CD4-positive, alpha-beta memory T cell (primary cell): ENCODE measurements at regions not wholly inside any gene's neighbourhood (a gene's known extent, or its start where the extent isn't known, plus 50 kb on each side); places are given as distances from the start of the nearest gene placed in this dataset.

Experiments
- CTCF ChIA-PET: fragments of 350-600 bp; sonication (Branson Sonifier 250); formaldehyde crosslinking; loops from one replicate; lab custom pipeline; 2021; ENCODE audit warnings: inconsistent platforms; ENCODE audit not compliant: partially characterized antibody; lab: Charles Lee
- POLR2A ChIA-PET: fragments of 350-600 bp; sonication (Branson Sonifier 250); formaldehyde crosslinking; loops from one replicate; lab custom pipeline; 2021; ENCODE audit not compliant: partially characterized antibody; lab: Charles Lee
- DNase-seq, 5 donors: peaks; one replicate each; pipeline versions ENCODE4 v3.0.0 to v3.0.0-alpha.2; 2020 to 2022; ENCODE audit warnings: mixed read lengths in 1 of 5
- H3K27ac ChIP-seq: one replicate; pipeline ENCODE4 v1.7.0; 2013; ENCODE audit warnings: low read depth, low read length
- H3K27me3 ChIP-seq: 2 replicates; pipeline ENCODE4 v1.7.0; 2013; ENCODE audit warnings: mild to moderate bottlenecking, low read length, moderate library complexity; ENCODE audit not compliant: insufficient read depth
- H3K36me3 ChIP-seq: 2 replicates; pipeline ENCODE4 v1.7.0; 2013; ENCODE audit warnings: mild to moderate bottlenecking, low read length, moderate library complexity; ENCODE audit not compliant: insufficient read depth
- H3K4me1 ChIP-seq: 2 replicates; pipeline ENCODE4 v1.7.0; 2013; ENCODE audit warnings: mild to moderate bottlenecking, low read length, moderate library complexity; ENCODE audit not compliant: insufficient read depth
- H3K4me3 ChIP-seq, 2 donors: one replicate each; pipeline ENCODE4 v1.7.0; 2013; ENCODE audit warnings: low read length in 2 of 2, mild to moderate bottlenecking in 1 of 2
- H3K9me3 ChIP-seq, 2 donors: one replicate each; pipeline ENCODE4 v1.7.0; 2013; ENCODE audit warnings: low read length in 2 of 2, control low read depth in 1 of 2; ENCODE audit not compliant: control insufficient read depth in 1 of 2
- H3K27ac Mint-ChIP-seq, 7 donors: one replicate each; pipeline ENCODE4 v1.8.0; 2020 to 2021; ENCODE audit warnings: mixed read lengths in 7 of 7, mild to moderate bottlenecking in 6 of 7, inconsistent platforms in 3 of 7, moderate library complexity in 3 of 7
- H3K27me3 Mint-ChIP-seq, 2 donors: one replicate each; pipeline ENCODE4 v1.8.0; 2020 to 2021; ENCODE audit warnings: mixed read lengths in 2 of 2
- H3K36me3 Mint-ChIP-seq, 2 donors: one replicate each; pipeline ENCODE4 v1.8.0; 2020 to 2021; ENCODE audit warnings: mixed read lengths in 2 of 2, inconsistent platforms in 1 of 2, mild to moderate bottlenecking in 1 of 2
- H3K4me1 Mint-ChIP-seq, 4 donors: one replicate each; pipeline ENCODE4 v1.8.0; 2020 to 2021; ENCODE audit warnings: mixed read lengths in 4 of 4, mild to moderate bottlenecking in 1 of 4
- H3K4me3 Mint-ChIP-seq, 8 donors: one replicate each; pipeline ENCODE4 v1.8.0; 2020 to 2021; ENCODE audit warnings: mixed read lengths in 8 of 8, mild to moderate bottlenecking in 7 of 8, moderate library complexity in 6 of 8, inconsistent platforms in 3 of 8
- H3K9me3 Mint-ChIP-seq, 8 donors: one replicate each; pipeline ENCODE4 v1.8.0; 2020 to 2021; ENCODE audit warnings: mixed read lengths in 8 of 8, mild to moderate bottlenecking in 5 of 8, inconsistent platforms in 3 of 8, moderate library complexity in 1 of 8
- intact Hi-C: fragments of 100-400 bp; cut with micrococcal nuclease; formaldehyde crosslinking; loops from one replicate; pipeline ENCODE4 v1.15.1; 2023

DNA sequence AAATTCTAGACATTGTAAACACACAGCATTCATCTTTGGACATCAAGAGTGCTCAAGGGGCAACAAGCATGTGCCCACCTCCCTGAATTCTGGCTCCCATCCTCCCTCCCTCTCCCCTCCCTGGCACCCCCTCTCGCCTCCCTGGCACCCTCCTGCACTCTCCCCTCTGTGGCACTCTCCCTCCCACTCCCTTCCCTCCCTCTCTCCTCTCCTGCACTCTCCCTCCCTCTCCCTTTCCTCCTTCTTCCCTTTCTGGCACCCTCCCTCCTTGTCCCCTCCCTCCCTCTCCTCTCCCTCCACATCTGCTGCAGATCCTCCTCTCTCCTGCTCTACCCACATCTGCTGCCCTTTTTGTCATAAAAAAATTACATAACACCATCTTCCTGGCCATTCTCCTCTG, 113.0 kb upstream of the SLC22A23 start:
- Histone ChIP-seq H3K27ac (no peak overlapping the region), H3K27me3 (no peaks in the 10 kb centered on the region), H3K9me3 (no peaks in the 10 kb centered on the region), H3K4me1 (no peaks in the 10 kb centered on the region), H3K36me3 (no peaks in the 10 kb centered on the region), H3K4me3 (no peak overlapping the region)
- no peaks in the 10 kb centered on the region for H3K4me1 Mint-ChIP-seq
- no peak overlapping the region for H3K4me3 Mint-ChIP-seq
- no peaks in the 10 kb centered on the region for H3K9me3 Mint-ChIP-seq
- POLR2A ChIA-PET: no interaction called here
- H3K36me3 Mint-ChIP-seq: no peaks in the 10 kb centered on the region
- CTCF ChIA-PET: no interaction called here
- intact Hi-C loops: no loop called here
- H3K27ac Mint-ChIP-seq: no peak overlapping the region
- no peak for DNase-seq
- H3K27me3 Mint-ChIP-seq: peaks cover 2 to 14% of the 10 kb centered on the region in 2 donors

DNA sequence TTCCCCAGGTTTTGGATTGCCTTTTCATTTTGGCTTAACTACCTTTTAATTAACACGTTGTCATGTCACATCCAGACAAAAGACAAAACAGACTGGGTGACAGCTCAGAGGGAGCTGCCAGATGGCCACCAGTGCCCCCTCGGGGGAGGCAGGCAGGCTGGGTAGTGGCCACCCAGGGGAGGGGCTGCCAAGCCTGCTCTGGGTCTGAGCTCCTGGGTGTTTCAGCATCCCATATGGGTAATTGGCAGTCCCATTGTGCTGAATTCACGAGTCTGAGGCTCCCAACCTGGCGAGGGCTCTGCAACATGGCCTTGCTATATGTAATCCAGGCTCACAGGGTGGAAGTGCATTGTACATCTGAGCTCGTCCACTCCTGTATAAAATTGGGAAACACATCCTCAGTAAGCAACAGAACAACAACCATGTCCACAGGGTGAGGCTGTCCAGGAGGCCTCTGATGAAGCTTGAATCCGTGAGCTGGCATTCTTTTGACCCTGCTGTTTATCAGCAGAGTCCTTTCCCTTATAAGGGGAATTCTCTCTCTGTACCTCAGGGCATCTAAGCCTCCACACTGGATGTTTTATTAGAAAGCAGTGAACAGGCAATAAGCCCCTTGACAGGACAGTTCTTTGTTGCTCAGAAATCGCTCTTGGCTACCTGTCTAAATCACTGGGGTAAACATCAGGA, 111.7 kb upstream of the SLC22A23 start:
- POLR2A ChIA-PET: no interaction called here
- DNase-seq: no peak
- CTCF ChIA-PET: no interaction called here
- H3K27me3 Mint-ChIP-seq: peaks cover 2 to 12% of the 10 kb centered on the region in 2 donors
- no peaks in the 10 kb centered on the region for H3K36me3 ChIP-seq
- H3K27ac Mint-ChIP-seq: no peak overlapping the region
- no peaks in the 10 kb centered on the region for H3K4me1 Mint-ChIP-seq
- H3K4me1 ChIP-seq: no peaks in the 10 kb centered on the region
- no peak overlapping the region for H3K27ac ChIP-seq
- H3K9me3 ChIP-seq: no peaks in the 10 kb centered on the region
- no peaks in the 10 kb centered on the region for H3K27me3 ChIP-seq
- no peaks in the 10 kb centered on the region for H3K9me3 Mint-ChIP-seq
- intact Hi-C loops: no loop called here
- H3K4me3 ChIP-seq: no peak overlapping the region
- H3K36me3 Mint-ChIP-seq: no peaks in the 10 kb centered on the region
- H3K4me3 Mint-ChIP-seq: no peak overlapping the region

DNA sequence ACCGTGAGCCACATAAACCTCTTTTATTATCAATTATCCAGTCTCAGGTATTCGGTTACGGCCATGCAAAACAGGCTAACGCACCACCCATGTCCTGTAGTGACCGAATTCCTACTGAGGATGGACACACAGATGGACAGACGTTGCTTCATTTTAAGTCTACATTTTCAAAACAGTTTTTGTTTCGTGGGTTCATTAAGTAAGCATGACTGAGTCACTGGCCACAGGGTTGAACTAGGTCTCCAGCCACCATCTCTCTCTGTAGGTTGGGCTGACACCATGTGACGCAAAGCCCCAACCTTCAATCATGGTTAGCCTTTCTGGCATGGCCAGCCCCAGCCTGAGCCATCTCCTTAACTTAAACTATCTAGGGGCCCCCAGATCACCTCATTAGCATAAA, 110.0 kb upstream of the SLC22A23 start:
- DNase-seq: no peak
- Mint-ChIP-seq H3K4me1 (no peaks in the 10 kb centered on the region), H3K36me3 (no peaks in the 10 kb centered on the region), H3K27ac (no peak overlapping the region), H3K9me3 (peaks cover 0 to 2% (median 0%) of the 10 kb centered on the region in 8 donors), H3K4me3 (no peak overlapping the region), H3K27me3 (peaks cover 2 to 13% of the 10 kb centered on the region in 2 donors)
- intact Hi-C loops: no loop called here
- H3K4me3 ChIP-seq: no peak overlapping the region
- no peak overlapping the region for H3K27ac ChIP-seq
- no peaks in the 10 kb centered on the region for H3K9me3 ChIP-seq
- no peaks in the 10 kb centered on the region for H3K4me1 ChIP-seq
- H3K36me3 ChIP-seq: no peaks in the 10 kb centered on the region
- H3K27me3 ChIP-seq: no peaks in the 10 kb centered on the region
- CTCF ChIA-PET: no interaction called here
- POLR2A ChIA-PET: no interaction called here

DNA sequence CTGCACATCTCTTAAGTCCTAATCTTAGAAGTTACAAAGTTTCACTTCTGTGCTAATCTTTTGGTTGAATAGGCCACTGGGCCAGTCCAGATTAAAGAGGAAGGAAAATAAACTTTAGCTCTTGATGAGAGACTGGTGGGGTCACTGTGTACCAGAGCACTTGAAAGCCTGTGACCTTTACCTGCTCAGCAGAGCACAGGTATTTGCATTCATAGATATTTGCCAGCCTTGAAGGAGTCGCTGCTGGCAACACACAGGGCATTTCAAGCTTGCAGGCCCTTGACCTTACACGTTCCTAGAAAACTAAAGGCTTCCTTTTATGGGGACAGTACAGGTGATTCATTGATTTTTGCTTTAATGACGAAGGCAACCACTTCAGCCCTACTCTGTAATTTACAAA, 108.4 kb upstream of the SLC22A23 start:
- CTCF ChIA-PET: no interaction called here
- Mint-ChIP-seq H3K4me3 (no peak overlapping the region), H3K27ac (no peak overlapping the region), H3K9me3 (peaks cover 0 to 2% (median 0%) of the 10 kb centered on the region in 8 donors), H3K36me3 (no peaks in the 10 kb centered on the region), H3K27me3 (peaks cover 0 to 4% of the 10 kb centered on the region in 2 donors), H3K4me1 (no peaks in the 10 kb centered on the region)
- Histone ChIP-seq H3K36me3 (no peaks in the 10 kb centered on the region), H3K4me1 (no peaks in the 10 kb centered on the region), H3K27me3 (no peaks in the 10 kb centered on the region), H3K4me3 (no peak overlapping the region), H3K27ac (no peak overlapping the region), H3K9me3 (no peaks in the 10 kb centered on the region)
- intact Hi-C loops: no loop called here
- POLR2A ChIA-PET: no interaction called here
- DNase-seq: no peak

DNA sequence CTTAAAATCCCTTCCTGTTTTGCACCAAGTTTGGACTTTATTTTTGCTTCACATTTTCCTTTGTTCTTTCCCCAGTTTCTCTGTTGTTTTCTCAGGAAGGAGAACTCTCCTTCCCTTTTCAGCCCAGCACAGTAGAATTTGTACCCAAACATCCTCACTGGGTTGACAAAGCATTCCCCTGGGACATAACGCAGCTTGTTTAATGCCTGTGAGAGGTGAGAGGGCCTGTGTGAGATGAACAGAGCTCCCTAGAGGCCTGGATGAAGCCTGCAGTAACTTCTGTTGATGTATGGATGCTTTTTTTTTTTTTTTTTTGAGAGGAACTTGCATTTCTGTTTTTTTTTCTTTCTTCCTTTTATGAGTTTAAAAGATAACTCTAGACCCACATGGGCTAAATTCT, 104.9 kb upstream of the SLC22A23 start:
- ChIA-PET CTCF (no interaction called here), POLR2A (no interaction called here)
- Mint-ChIP-seq H3K36me3 (no peaks in the 10 kb centered on the region), H3K4me3 (no peak overlapping the region), H3K4me1 (no peaks in the 10 kb centered on the region), H3K27me3 (peaks cover 9 to 15% of the 10 kb centered on the region in 2 donors), H3K27ac (no peak overlapping the region), H3K9me3 (peaks cover 0 to 2% (median 0%) of the 10 kb centered on the region in 8 donors)
- intact Hi-C loops: no loop called here
- Histone ChIP-seq H3K27me3 (no peaks in the 10 kb centered on the region), H3K4me1 (no peaks in the 10 kb centered on the region), H3K4me3 (no peak overlapping the region), H3K27ac (no peak overlapping the region), H3K9me3 (no peaks in the 10 kb centered on the region), H3K36me3 (no peaks in the 10 kb centered on the region)
- DNase-seq: no peak

DNA sequence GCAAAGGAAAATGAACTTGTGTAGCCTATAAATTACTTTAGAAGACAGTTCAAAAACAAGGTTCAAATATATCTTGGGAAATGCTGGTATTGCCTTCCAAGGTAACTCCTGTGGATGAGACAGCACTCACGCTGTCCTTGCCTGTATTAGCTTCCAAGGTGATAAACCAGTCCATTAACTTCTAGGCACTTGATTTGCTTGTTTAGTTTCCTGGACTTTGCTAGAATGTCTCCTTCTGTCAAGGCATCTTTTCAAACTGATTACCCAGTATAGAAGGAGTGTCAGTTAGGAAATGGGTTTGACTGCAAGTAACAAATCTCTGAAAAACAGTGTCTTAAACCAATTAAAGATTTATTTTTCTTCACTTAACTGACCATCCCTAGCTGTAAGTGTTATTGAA, 103.4 kb upstream of the SLC22A23 start:
- no peaks in the 10 kb centered on the region for H3K4me1 Mint-ChIP-seq
- CTCF ChIA-PET: no interaction called here
- intact Hi-C loops: no loop called here
- H3K27me3 ChIP-seq: no peaks in the 10 kb centered on the region
- H3K27ac Mint-ChIP-seq: no peak overlapping the region
- no peaks in the 10 kb centered on the region for H3K36me3 ChIP-seq
- DNase-seq: no peak
- H3K9me3 ChIP-seq: no peaks in the 10 kb centered on the region
- POLR2A ChIA-PET: interaction anchor here (0.6 kb wide), 1 partner anchor 9 kb away, joined by 3 read pairs; no protein-coding TSS in a partner anchor
- H3K9me3 Mint-ChIP-seq: peaks cover 0 to 2% (median 0%) of the 10 kb centered on the region in 8 donors
- H3K4me3 ChIP-seq: no peak overlapping the region
- peaks cover 13 to 24% of the 10 kb centered on the region in 2 donors for H3K27me3 Mint-ChIP-seq
- H3K4me1 ChIP-seq: no peaks in the 10 kb centered on the region
- no peak overlapping the region for H3K4me3 Mint-ChIP-seq
- H3K27ac ChIP-seq: no peak overlapping the region
- H3K36me3 Mint-ChIP-seq: no peaks in the 10 kb centered on the region

DNA sequence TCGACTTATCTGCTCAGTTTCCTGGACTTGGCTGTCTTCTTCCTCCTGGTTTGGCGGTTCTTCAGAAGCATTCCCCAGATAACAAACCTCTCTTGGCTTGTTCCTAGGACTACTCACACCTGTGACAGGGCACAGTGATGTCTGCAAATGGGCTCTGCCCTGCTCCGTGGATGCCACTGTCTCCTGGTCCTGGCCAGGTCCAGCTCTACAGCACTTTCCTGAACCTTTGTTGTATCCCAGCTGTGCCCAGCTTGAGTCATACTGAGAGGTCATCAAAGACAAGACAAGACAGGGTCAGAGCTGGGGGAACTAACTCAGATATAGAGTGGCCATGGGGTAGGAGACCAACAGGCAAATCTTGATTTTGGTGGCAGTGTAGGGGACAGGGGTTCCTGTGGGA, 102.7 kb upstream of the SLC22A23 start:
- intact Hi-C loops: no loop called here
- no peak overlapping the region for H3K27ac Mint-ChIP-seq
- Histone ChIP-seq H3K4me1 (no peaks in the 10 kb centered on the region), H3K27me3 (no peaks in the 10 kb centered on the region), H3K4me3 (no peak overlapping the region), H3K9me3 (no peaks in the 10 kb centered on the region), H3K36me3 (no peaks in the 10 kb centered on the region), H3K27ac (no peak overlapping the region)
- ChIA-PET POLR2A (no interaction called here), CTCF (no interaction called here)
- peaks cover 13 to 24% of the 10 kb centered on the region in 2 donors for H3K27me3 Mint-ChIP-seq
- no peaks in the 10 kb centered on the region for H3K36me3 Mint-ChIP-seq
- H3K9me3 Mint-ChIP-seq: peaks cover 0 to 2% (median 0%) of the 10 kb centered on the region in 8 donors
- DNase-seq: no peak
- H3K4me1 Mint-ChIP-seq: no peaks in the 10 kb centered on the region
- H3K4me3 Mint-ChIP-seq: no peak overlapping the region
